HG03060 (cell line): ENCODE measurements at regions not wholly inside any gene's neighbourhood (a gene's known extent, or its start where the extent isn't known, plus 50 kb on each side); places are given as distances from the start of the nearest gene placed in this dataset.
"Not testable (repeated sequence)": the region's sequence is repeated elsewhere in the genome, so short reads cannot be mapped to it uniquely, and the experiment has no call there.

ENCODE experiments used
- ATAC-seq: cut with Tn5 transposase; IDR thresholded peaks from one replicate; pipeline ENCODE4 v1.9.1; 2021; ENCODE audit warnings: low read depth, moderate number of reproducible peaks; ENCODE audit not compliant: unreplicated experiment

GRCh38 chr12:25384038-25384892 is 133.5 kb upstream of the KRAS start:
- no peak for ATAC-seq

GRCh38 chr12:25382311-25383106 is 131.8 kb upstream of the KRAS start:
- no peak for ATAC-seq

- no peak for ATAC-seq
These were observed 126.9 kb upstream of the KRAS start for GRCh38 chr12:25377469-25378177.

GRCh38 chr12:25376985-25377384 is 126.3 kb upstream of the KRAS start:
- no peak for ATAC-seq

GRCh38 chr12:25376407-25376806 is 125.7 kb upstream of the KRAS start:
- no peak for ATAC-seq

- no peak for ATAC-seq
These were observed 122.5 kb upstream of the KRAS start for GRCh38 chr12:25372969-25373817.

GRCh38 chr12:25372002-25372401 is 121.3 kb upstream of the KRAS start:
- no peak for ATAC-seq

- no peak for ATAC-seq
These were observed 117.8 kb upstream of the KRAS start for GRCh38 chr12:25368557-25368956.

- ATAC-seq, result no peak
These were observed 115.4 kb upstream of the KRAS start for GRCh38 chr12:25366122-25366521.

- no peak for ATAC-seq
These were observed 114.6 kb upstream of the KRAS start for GRCh38 chr12:25365340-25365730.

GRCh38 chr12:25364529-25365339 is 114.0 kb upstream of the KRAS start:
- ATAC-seq, result peak; percentile 75

GRCh38 chr12:25362646-25363045 is 111.9 kb upstream of the KRAS start:
- no peak for ATAC-seq

GRCh38 chr12:25361511-25361910 is 110.8 kb upstream of the KRAS start:
- ATAC-seq, result no peak

GRCh38 chr12:25357595-25357994 is 106.9 kb upstream of the KRAS start:
- ATAC-seq, result no peak

GRCh38 chr12:25352942-25353341 is 102.2 kb upstream of the KRAS start:
- not testable (repeated sequence) for ATAC-seq

GRCh38 chr12:25352083-25352918 is 101.6 kb upstream of the KRAS start:
- ATAC-seq, result peak; percentile 73

- no peak for ATAC-seq
These were observed 97.8 kb upstream of the KRAS start for GRCh38 chr12:25348593-25348895.

- ATAC-seq, result no peak
These were observed 97.2 kb upstream of the KRAS start for GRCh38 chr12:25347716-25348592.
